Stimulated activated naive CD8-positive, alpha-beta T cell treated with anti-CD3 and anti-CD28 coated beads, Interleukin-15, Interleukin-2, amounts not matched to agents 100 ng/mL and 50 ng/mL, for 24 hours (primary cell): ENCODE measurements at regions not wholly inside any gene's neighbourhood (a gene's known extent, or its start where the extent isn't known, plus 50 kb on each side); places are given as distances from the start of the nearest gene placed in this dataset.

Experiments
- H3K27ac Mint-ChIP-seq: one replicate; pipeline ENCODE4 v1.8.0; 2021; ENCODE audit warnings: mild to moderate bottlenecking, mixed read lengths
- H3K27me3 Mint-ChIP-seq: one replicate; pipeline ENCODE4 v1.8.0; 2021; ENCODE audit warnings: mixed read lengths
- H3K36me3 Mint-ChIP-seq: one replicate; pipeline ENCODE4 v1.8.0; 2021; ENCODE audit warnings: low read depth, mixed read lengths
- H3K4me1 Mint-ChIP-seq: one replicate; pipeline ENCODE4 v1.8.0; 2021; ENCODE audit warnings: low read depth, mixed read lengths
- H3K4me3 Mint-ChIP-seq: one replicate; pipeline ENCODE4 v1.8.0; 2021; ENCODE audit warnings: mild to moderate bottlenecking, mixed read lengths
- H3K9me3 Mint-ChIP-seq: one replicate; pipeline ENCODE4 v1.8.0; 2021; ENCODE audit warnings: mixed read lengths

DNA sequence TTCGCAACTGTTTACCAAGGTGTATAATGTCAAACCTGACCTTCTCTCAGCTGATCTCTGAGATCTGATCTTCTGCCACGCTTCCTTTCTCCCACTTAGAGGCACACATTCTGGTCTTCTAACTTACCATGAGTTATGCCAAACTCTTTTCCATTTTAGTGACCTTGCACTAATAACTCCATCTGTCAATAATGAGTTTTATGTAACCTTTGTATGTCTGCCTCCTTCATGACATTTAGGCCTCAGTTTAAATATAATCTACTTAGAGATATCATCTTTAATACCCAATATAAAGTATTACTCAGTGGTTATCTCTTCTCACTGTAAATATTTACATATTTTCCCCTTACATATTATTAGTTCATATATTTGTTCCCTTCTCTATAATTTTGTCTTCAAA is 827.5 kb upstream of the PCDH20 start:
- Mint-ChIP-seq H3K27me3 (no peaks in the 10 kb centered on the region), H3K9me3 (peaks cover 9% of the 10 kb centered on the region), H3K36me3 (no peaks in the 10 kb centered on the region), H3K27ac (no peak overlapping the region), H3K4me1 (no peaks in the 10 kb centered on the region), H3K4me3 (no peak overlapping the region)

DNA sequence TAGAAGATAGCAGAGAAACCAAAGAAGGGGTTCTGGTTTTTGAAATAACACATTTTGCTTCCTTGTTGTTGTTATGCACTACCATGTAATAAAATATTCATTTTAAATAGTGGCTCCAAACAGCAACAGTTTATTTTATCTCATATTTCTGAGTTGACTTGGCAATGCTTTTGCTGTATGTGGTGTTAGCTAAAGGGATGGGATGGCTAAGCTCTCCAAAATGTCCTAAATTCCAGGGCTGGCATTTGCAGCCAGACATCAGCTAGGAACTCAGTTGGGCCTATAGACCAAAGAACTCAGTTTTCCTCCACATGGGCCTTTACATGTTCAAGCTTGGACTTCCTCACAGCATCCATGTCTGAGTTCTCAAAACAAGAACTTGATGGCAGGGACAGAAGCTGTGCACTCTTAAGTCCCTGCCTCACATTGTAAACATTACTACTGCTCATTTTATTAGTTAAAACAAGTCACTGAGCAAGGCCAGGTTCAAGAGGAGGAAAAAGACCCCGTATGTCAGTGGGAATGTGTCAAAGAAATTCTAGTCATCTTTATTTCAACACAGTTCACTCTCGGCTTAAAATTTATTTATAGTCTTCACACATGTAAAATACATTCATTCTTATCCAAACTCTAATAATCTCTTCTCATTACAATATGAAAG is 819.3 kb upstream of the PCDH20 start:
- Mint-ChIP-seq H3K4me3 (no peak overlapping the region), H3K27me3 (no peaks in the 10 kb centered on the region), H3K27ac (no peak overlapping the region), H3K9me3 (peaks cover 6% of the 10 kb centered on the region), H3K36me3 (no peaks in the 10 kb centered on the region), H3K4me1 (no peaks in the 10 kb centered on the region)

DNA sequence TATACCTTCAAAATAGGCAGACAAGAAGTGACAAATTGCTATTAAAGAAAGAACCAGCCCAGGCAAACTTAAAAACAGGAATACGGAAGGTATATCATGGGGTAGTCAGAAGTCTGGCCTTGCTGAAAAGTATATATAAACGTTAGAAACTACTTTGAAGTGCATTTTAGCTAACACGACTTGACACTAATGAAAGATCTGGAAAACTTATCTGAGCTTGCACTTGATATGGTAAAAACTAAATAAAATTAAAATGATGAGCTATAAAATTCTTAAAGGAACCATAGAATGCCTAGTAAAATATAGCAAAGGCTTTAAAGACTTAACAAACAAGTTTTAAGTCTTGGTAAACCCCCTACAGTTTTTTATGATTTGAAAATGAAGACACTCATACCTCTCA is 795.3 kb upstream of the PCDH20 start:
- Mint-ChIP-seq H3K27ac (no peak overlapping the region), H3K27me3 (no peaks in the 10 kb centered on the region), H3K9me3 (peaks cover 12% of the 10 kb centered on the region), H3K4me3 (no peak overlapping the region), H3K4me1 (no peaks in the 10 kb centered on the region), H3K36me3 (no peaks in the 10 kb centered on the region)

DNA sequence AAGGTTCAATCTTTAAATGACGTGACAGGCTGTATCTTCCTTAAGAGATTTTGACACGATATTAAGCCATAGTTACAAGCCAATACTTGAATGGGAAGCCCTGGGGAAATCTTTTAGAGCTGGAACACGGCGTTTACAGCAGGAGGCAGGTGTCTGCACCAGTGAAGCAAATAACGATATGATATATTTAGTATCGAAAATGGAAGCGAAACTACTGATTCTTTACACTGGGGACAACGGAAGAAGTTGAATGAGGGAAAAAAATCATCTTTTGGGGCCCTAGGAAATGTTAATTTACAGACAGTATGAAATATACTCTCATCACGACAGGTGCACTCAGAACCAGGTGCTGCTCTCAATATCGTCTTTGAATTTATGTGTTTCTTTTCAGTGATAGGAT is 793.9 kb upstream of the PCDH20 start:
- peaks cover 20% of the 10 kb centered on the region for H3K9me3 Mint-ChIP-seq
- no peak overlapping the region for H3K27ac Mint-ChIP-seq
- H3K4me3 Mint-ChIP-seq: no peak overlapping the region
- H3K36me3 Mint-ChIP-seq: no peaks in the 10 kb centered on the region
- no peaks in the 10 kb centered on the region for H3K4me1 Mint-ChIP-seq
- no peaks in the 10 kb centered on the region for H3K27me3 Mint-ChIP-seq

DNA sequence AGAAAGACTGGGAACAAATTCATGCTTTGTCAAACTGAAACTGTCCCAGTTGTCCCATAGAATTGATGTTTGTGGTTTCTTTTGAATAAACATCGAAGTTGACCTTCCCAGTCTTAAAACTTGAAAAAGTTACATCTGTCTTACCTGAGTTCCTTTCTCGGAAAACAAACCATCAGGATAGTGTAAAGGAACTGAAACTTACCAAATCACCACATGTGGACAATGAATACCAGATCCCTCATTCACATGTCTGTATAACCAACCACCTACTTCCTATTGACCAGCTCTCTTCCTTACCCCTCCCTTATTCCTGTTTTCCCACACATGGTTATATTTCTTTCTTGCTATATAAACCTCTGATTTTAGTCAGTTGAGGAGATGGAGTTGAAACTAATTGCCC is 791.7 kb upstream of the PCDH20 start:
- Mint-ChIP-seq H3K36me3 (no peaks in the 10 kb centered on the region), H3K27me3 (no peaks in the 10 kb centered on the region), H3K4me3 (no peak overlapping the region), H3K4me1 (no peaks in the 10 kb centered on the region), H3K27ac (no peak overlapping the region), H3K9me3 (peaks cover 18% of the 10 kb centered on the region)

DNA sequence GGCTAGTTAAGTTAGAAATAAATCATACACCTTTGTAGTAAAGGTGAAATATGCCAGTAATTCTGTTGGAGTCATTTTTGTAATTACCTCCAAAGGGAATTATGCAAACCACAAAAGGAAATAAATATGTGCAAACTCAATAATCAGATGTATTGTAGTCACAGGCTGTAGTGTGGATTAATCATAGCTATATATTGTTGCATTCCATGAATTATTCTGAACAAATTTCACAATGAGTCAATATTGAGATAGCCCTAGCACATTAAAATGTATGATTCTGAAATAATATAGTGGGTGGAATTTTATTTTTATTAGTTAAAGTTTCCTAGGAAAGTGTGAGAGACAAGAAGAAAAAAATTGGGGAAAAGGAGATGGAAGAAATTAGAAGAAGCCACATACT is 790.5 kb upstream of the PCDH20 start:
- no peaks in the 10 kb centered on the region for H3K27me3 Mint-ChIP-seq
- H3K27ac Mint-ChIP-seq: no peak overlapping the region
- no peak overlapping the region for H3K4me3 Mint-ChIP-seq
- no peaks in the 10 kb centered on the region for H3K36me3 Mint-ChIP-seq
- peaks cover 18% of the 10 kb centered on the region for H3K9me3 Mint-ChIP-seq
- no peaks in the 10 kb centered on the region for H3K4me1 Mint-ChIP-seq

DNA sequence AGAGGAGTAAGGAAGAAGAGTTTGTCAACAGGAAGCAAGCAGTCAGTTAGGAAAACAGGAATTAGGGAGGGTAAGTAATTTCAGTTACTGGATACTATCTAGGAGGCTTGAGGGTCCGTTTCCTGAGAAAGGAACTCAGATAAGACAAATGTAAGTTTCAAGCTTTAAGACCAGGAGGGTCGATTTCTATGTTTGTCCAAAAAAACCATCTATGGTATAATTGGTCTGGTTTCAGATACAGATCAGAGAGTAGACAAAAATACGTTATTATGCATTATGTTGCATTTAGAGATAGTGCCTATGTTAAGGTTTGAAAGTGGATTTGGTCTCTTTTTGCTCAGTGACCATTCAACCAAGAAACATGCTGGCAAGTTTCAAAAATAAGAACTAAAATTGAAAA is 789.6 kb upstream of the PCDH20 start:
- Mint-ChIP-seq H3K27ac (no peak overlapping the region), H3K27me3 (no peaks in the 10 kb centered on the region), H3K36me3 (no peaks in the 10 kb centered on the region), H3K9me3 (peaks cover 25% of the 10 kb centered on the region), H3K4me1 (no peaks in the 10 kb centered on the region), H3K4me3 (no peak overlapping the region)

DNA sequence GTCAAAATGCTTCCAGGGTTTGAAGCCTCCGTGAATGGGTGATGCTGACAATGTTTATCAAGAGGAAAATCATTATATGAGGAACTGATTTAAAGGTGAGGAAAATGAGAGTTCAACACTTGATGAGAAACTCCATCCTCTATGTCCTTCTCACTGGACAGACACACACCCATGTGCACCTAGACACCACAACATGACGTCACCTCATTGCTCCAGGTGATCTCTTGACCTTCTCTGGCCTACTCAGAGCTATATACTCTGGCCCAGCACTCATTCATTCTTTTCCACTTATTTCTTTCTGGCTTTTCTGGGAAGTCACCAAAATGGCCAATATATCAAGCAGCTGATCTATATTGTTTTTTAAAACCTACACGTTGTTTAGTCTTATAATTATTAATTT is 778.7 kb upstream of the PCDH20 start:
- H3K9me3 Mint-ChIP-seq: peaks cover 7% of the 10 kb centered on the region
- no peak overlapping the region for H3K27ac Mint-ChIP-seq
- no peaks in the 10 kb centered on the region for H3K4me1 Mint-ChIP-seq
- H3K4me3 Mint-ChIP-seq: no peak overlapping the region
- no peaks in the 10 kb centered on the region for H3K36me3 Mint-ChIP-seq
- H3K27me3 Mint-ChIP-seq: no peaks in the 10 kb centered on the region

DNA sequence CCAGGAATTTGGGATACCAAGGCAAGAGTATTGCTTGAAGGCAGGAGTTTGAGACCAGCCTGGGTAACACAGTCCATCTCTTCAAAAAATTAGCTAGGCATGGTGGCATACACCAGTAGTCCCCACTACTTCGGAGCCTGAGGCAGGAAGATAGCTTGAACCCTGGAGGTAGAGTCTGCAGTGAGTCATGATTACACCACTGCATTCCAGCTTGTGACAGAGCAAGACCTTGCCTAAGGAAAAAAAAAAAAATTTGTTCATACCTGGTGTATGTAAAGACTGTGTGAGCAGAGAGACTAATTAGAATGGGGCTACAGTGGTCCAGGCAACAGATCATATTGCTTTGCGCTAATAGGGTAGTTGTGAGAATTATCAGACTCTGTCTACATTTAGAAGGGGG is 778.3 kb upstream of the PCDH20 start:
- Mint-ChIP-seq H3K9me3 (peaks cover 7% of the 10 kb centered on the region), H3K36me3 (no peaks in the 10 kb centered on the region), H3K27me3 (no peaks in the 10 kb centered on the region), H3K27ac (no peak overlapping the region), H3K4me1 (no peaks in the 10 kb centered on the region), H3K4me3 (no peak overlapping the region)

DNA sequence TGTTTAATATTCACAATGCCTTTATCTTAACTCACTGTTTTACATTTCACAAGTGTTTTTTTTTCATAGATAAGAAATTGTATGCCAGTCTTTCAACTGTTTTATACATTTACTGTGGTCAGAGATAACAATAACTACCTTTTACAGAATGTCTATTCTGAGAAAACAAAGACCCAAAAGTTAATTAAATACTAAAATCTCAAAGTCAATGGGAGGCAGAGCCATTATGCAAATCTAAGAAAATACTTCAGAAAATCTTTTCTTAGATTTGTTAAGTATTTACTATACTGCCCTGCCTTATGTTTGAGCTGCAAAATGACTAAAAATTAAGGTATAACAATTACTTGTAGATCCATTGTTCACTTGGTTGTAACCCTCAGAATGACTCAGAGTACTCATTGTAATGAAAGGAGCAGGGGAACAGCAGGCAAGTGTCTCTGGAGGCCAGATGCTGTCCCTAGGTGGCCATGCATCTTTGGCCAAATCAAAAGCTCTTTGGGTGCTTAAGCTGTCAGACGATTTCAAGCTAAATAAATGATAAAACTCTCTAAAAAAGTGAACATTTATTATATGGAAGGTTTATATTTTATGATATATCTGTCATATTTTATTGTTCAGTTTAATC is 770.1 kb upstream of the PCDH20 start:
- Mint-ChIP-seq H3K36me3 (no peaks in the 10 kb centered on the region), H3K4me1 (no peaks in the 10 kb centered on the region), H3K4me3 (no peak overlapping the region), H3K27ac (no peak overlapping the region), H3K9me3 (peaks cover 4% of the 10 kb centered on the region), H3K27me3 (no peaks in the 10 kb centered on the region)

DNA sequence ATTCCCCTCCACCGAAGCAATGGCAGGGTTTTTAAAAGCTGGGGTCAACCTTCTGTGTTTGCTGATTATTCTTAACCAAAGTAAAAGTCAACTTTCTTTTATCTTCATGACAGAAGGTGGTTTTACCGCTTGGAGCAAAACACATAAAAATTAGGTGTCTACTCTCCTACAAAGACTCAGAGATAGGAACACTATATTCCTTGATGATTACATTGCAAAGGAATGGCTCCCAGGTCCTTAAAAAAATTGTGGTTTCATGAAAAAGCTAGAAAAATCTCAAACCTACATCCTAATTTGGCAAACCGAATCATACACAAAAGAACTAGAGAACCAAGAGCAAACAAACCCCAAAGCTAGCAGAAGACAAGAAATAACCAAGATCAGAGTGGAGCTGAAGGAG is 760.4 kb upstream of the PCDH20 start:
- no peak overlapping the region for H3K4me3 Mint-ChIP-seq
- no peaks in the 10 kb centered on the region for H3K4me1 Mint-ChIP-seq
- no peaks in the 10 kb centered on the region for H3K27me3 Mint-ChIP-seq
- peaks cover 13% of the 10 kb centered on the region for H3K9me3 Mint-ChIP-seq
- H3K36me3 Mint-ChIP-seq: no peaks in the 10 kb centered on the region
- no peak overlapping the region for H3K27ac Mint-ChIP-seq

DNA sequence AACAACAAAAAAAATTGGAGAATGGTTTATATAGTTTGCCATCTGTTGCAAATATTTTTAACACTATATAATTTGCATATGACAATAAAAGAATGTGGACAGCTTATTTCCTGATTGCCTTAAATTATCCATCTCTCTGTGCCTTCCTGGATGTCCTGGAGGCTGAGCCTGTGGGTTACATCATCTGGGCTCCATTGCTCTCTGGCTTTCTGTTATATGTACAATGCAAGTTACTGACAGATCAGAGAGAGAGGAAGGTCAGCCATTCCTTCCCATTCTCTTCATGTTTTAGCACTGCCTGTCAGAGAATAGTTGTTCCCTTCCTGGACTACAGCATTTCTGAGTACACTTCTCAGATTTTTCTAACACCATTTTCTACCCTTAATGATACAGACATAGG is 758.3 kb upstream of the PCDH20 start:
- no peaks in the 10 kb centered on the region for H3K4me1 Mint-ChIP-seq
- no peaks in the 10 kb centered on the region for H3K27me3 Mint-ChIP-seq
- no peak overlapping the region for H3K27ac Mint-ChIP-seq
- H3K36me3 Mint-ChIP-seq: no peaks in the 10 kb centered on the region
- H3K9me3 Mint-ChIP-seq: peaks cover 10% of the 10 kb centered on the region
- H3K4me3 Mint-ChIP-seq: no peak overlapping the region

DNA sequence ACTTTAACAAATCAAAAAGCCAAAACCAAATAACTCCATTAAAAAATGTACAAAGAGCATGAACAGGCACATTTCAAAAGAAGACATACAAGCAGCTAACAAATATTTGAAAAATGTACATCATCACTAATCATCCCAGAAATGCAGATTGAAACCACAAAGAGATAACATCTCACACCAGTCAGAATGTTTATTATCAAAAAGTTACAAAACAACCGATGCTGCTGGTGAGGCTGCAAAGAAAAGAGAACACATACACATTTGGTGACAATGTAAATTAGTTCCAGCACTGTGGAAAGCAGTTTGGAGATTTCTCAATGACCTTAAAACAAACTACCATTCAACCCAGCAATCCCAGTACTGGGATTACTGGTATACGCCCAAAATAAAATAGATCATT is 756.0 kb upstream of the PCDH20 start:
- no peaks in the 10 kb centered on the region for H3K4me1 Mint-ChIP-seq
- H3K4me3 Mint-ChIP-seq: no peak overlapping the region
- no peaks in the 10 kb centered on the region for H3K27me3 Mint-ChIP-seq
- no peaks in the 10 kb centered on the region for H3K36me3 Mint-ChIP-seq
- no peak overlapping the region for H3K27ac Mint-ChIP-seq
- peaks cover 4% of the 10 kb centered on the region for H3K9me3 Mint-ChIP-seq

DNA sequence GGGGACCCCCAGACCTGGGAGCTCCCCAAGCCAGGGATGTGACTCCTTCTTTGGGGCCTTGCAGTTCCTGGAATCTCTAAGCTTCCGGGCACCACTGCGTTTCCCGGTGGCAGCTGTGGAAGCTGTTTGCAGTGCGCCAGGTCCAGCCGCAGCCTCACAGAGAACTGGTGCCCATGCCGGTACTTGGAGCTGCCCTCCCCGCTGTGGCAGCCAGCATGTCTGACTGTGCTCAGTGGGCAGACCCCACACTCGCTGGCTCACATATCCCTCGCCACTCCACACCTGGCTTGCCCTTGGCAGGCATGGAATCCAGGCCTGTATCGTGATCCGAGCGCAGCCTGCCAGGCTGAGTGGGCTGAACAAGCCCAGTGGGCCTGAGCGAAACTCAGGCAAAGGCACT is 753.2 kb upstream of the PCDH20 start:
- no peaks in the 10 kb centered on the region for H3K27me3 Mint-ChIP-seq
- no peaks in the 10 kb centered on the region for H3K36me3 Mint-ChIP-seq
- H3K4me3 Mint-ChIP-seq: no peak overlapping the region
- H3K9me3 Mint-ChIP-seq: peaks cover 4% of the 10 kb centered on the region
- H3K4me1 Mint-ChIP-seq: no peaks in the 10 kb centered on the region
- H3K27ac Mint-ChIP-seq: no peak overlapping the region

DNA sequence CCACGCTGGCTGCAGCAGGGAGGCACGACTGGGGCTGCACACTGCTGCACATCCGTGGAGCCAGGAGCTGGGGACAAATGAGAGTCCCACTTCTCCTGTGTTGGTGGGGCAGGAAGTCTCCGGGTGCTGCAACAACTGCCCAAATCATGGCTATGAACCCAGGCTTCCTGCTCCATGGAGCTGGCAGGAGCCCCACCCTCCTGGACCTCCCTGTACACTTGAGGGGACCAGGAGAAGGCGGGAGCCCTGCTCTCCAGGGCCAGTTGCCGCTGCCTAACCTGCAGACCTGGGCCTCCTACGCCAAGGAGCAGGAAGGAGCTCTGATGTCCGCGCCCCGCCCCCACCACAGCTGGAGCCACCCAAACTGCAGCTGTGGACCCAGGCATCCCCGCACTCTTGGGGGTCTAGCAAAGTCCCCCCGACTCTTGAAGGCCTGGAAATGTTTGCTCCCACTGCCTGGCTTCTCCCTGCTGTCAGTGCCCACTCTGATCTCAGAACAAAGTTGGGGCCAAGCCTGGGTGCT is 752.1 kb upstream of the PCDH20 start:
- H3K27ac Mint-ChIP-seq: no peak overlapping the region
- H3K36me3 Mint-ChIP-seq: no peaks in the 10 kb centered on the region
- no peaks in the 10 kb centered on the region for H3K4me1 Mint-ChIP-seq
- no peaks in the 10 kb centered on the region for H3K27me3 Mint-ChIP-seq
- H3K4me3 Mint-ChIP-seq: no peak overlapping the region
- peaks cover 4% of the 10 kb centered on the region for H3K9me3 Mint-ChIP-seq

DNA sequence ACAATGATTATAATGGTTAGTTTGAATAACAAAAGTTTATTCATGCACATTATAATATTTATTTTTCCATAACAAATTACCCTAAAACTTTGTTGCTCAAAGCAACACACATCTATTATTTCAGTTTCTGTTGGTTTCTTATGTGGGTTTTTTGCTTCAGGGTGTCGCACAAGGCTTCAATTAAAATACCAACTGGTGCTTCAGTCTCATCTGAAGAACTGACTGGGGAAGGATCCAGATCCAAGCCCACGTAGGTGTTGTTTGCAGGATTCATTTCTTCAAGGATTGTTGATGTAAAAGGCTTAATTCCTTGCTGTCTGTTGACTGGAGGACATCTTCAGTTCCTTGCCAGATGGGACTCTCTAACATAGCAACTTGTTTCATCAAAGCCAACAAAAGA is 747.2 kb upstream of the PCDH20 start:
- H3K4me3 Mint-ChIP-seq: no peak overlapping the region
- H3K9me3 Mint-ChIP-seq: peaks cover 4% of the 10 kb centered on the region
- H3K4me1 Mint-ChIP-seq: no peaks in the 10 kb centered on the region
- no peak overlapping the region for H3K27ac Mint-ChIP-seq
- H3K27me3 Mint-ChIP-seq: no peaks in the 10 kb centered on the region
- no peaks in the 10 kb centered on the region for H3K36me3 Mint-ChIP-seq
